Peyer's patch (tissue), 4 donors: ENCODE measurements at regions not wholly inside any gene's neighbourhood (a gene's known extent, or its start where the extent isn't known, plus 50 kb on each side); places are given as distances from the start of the nearest gene placed in this dataset.

Source experiments
- POLR2A ChIP-seq, 2 donors: fragments of 450-650 bp; IDR thresholded peaks; one replicate each; pipeline ENCODE4 v1.5.1; 2017; ENCODE audit warnings: antibody characterized with exemption in 2 of 2, mild to moderate bottlenecking in 2 of 2, moderate library complexity in 2 of 2
- TF ChIP-seq, protein P1 (sequence below), 6 experiments: fragments of 450-650 bp in 4 of 6; fragments of 200-600 bp in 2 of 6; sonication (generic) in 1 of 6; IDR thresholded peaks; one replicate each; pipeline ENCODE4 v1.5.1; 2017 to 2019; ENCODE audit warnings: antibody characterized with exemption in 6 of 6, mild to moderate bottlenecking in 3 of 6, moderate library complexity in 1 of 6

GRCh38 chr4:131084997-131085396 is 1989.0 kb downstream of the C4orf33 start:
- TF ChIP-seq, protein P1, sequence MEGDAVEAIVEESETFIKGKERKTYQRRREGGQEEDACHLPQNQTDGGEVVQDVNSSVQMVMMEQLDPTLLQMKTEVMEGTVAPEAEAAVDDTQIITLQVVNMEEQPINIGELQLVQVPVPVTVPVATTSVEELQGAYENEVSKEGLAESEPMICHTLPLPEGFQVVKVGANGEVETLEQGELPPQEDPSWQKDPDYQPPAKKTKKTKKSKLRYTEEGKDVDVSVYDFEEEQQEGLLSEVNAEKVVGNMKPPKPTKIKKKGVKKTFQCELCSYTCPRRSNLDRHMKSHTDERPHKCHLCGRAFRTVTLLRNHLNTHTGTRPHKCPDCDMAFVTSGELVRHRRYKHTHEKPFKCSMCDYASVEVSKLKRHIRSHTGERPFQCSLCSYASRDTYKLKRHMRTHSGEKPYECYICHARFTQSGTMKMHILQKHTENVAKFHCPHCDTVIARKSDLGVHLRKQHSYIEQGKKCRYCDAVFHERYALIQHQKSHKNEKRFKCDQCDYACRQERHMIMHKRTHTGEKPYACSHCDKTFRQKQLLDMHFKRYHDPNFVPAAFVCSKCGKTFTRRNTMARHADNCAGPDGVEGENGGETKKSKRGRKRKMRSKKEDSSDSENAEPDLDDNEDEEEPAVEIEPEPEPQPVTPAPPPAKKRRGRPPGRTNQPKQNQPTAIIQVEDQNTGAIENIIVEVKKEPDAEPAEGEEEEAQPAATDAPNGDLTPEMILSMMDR (IDR thresholded peaks at IDR 0.05), result no peak
- TF ChIP-seq POLR2A (IDR thresholded peaks at IDR 0.05), result no peak
